ENCODE measurements at regions not wholly inside any gene's neighbourhood (a gene's known extent, or its start where the extent isn't known, plus 50 kb on each side); places are given as distances from the start of the nearest gene placed in this dataset.

- no peak overlapping the region for H3K27ac ChIP-seq
Measured at GRCh38 chr1:94723463-94723862, 96.7 kb upstream of the SLC44A3 start.

GRCh38 chr1:94722181-94722580 is 98.0 kb upstream of the SLC44A3 start:
- no peak for TF ChIP-seq CTCF (conservative IDR thresholded peaks at IDR 0.05)
- H3K27ac ChIP-seq, result no peak overlapping the region

More at GRCh38 chr1:94723463-94723862, 96.7 kb upstream of the SLC44A3 start:
- TF ChIP-seq CTCF (conservative IDR thresholded peaks at IDR 0.05), result no peak

- H3K27ac ChIP-seq, result no peak overlapping the region
- no peak for TF ChIP-seq CTCF (conservative IDR thresholded peaks at IDR 0.05)
Measured at GRCh38 chr1:94721240-94721639, 98.9 kb upstream of the SLC44A3 start.

- no peak overlapping the region for H3K27ac ChIP-seq
- TF ChIP-seq CTCF (conservative IDR thresholded peaks at IDR 0.05), result no peak
Measured at GRCh38 chr1:94719926-94720793, 100.0 kb upstream of the SLC44A3 start.

GRCh38 chr1:94716965-94717364 is 103.2 kb upstream of the SLC44A3 start:
- no peak overlapping the region for H3K27ac ChIP-seq
- no peak for TF ChIP-seq CTCF (conservative IDR thresholded peaks at IDR 0.05)

GRCh38 chr1:94715321-94715720 is 104.8 kb upstream of the SLC44A3 start:
- TF ChIP-seq CTCF (conservative IDR thresholded peaks at IDR 0.05), result no peak

GRCh38 chr1:94714552-94714951 is 105.6 kb upstream of the SLC44A3 start:
- H3K27ac ChIP-seq, result no peak overlapping the region

More at GRCh38 chr1:94715321-94715720, 104.8 kb upstream of the SLC44A3 start:
- H3K27ac ChIP-seq, result no peak overlapping the region

More at GRCh38 chr1:94714552-94714951, 105.6 kb upstream of the SLC44A3 start:
- no peak for TF ChIP-seq CTCF (conservative IDR thresholded peaks at IDR 0.05)

All from VCaP (cell line).